Testis (tissue), 2 donors: ENCODE measurements at regions not wholly inside any gene's neighbourhood (a gene's known extent, or its start where the extent isn't known, plus 50 kb on each side); places are given as distances from the start of the nearest gene placed in this dataset.

ENCODE experiments used
- POLR2A ChIP-seq: fragments of 450-650 bp; IDR thresholded peaks from one replicate; pipeline ENCODE4 v1.6.1; 2017; ENCODE audit warnings: antibody characterized with exemption, mild to moderate bottlenecking, moderate library complexity
- TF ChIP-seq, protein P1 (sequence below), 3 experiments: fragments of 450-650 bp in 2 of 3; fragments of 200-600 bp in 1 of 3; sonication (generic) in 1 of 3; IDR thresholded peaks; one replicate each; pipeline ENCODE4 v1.5.1; 2016 to 2019; ENCODE audit warnings: antibody characterized with exemption in 3 of 3, mild to moderate bottlenecking in 2 of 3, moderate library complexity in 1 of 3

DNA sequence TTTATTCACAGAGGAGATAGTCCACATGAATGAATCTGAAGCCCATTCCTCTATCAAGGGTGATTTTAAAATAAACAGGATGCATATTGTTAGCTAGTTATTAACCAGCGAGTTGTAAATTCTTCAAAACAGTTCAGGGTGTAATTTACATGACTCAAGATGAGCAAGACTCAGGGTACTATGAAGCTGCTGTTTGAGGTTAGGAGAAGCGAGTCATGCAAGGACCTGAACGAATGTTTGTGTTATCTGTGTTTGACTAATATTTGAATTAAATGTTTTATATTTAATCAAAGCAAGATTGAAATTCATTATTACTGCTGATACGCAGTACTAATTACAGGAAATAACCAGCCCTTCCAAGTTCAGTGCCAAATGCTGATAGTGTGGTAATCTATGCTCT is 191.1 kb downstream of the SAMD5 start:
- TF ChIP-seq, protein P1, sequence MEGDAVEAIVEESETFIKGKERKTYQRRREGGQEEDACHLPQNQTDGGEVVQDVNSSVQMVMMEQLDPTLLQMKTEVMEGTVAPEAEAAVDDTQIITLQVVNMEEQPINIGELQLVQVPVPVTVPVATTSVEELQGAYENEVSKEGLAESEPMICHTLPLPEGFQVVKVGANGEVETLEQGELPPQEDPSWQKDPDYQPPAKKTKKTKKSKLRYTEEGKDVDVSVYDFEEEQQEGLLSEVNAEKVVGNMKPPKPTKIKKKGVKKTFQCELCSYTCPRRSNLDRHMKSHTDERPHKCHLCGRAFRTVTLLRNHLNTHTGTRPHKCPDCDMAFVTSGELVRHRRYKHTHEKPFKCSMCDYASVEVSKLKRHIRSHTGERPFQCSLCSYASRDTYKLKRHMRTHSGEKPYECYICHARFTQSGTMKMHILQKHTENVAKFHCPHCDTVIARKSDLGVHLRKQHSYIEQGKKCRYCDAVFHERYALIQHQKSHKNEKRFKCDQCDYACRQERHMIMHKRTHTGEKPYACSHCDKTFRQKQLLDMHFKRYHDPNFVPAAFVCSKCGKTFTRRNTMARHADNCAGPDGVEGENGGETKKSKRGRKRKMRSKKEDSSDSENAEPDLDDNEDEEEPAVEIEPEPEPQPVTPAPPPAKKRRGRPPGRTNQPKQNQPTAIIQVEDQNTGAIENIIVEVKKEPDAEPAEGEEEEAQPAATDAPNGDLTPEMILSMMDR (IDR thresholded peaks at IDR 0.05) = no peak
- TF ChIP-seq POLR2A = no peak
